A549 (cell line): ENCODE measurements at regions not wholly inside any gene's neighbourhood (a gene's known extent, or its start where the extent isn't known, plus 50 kb on each side); places are given as distances from the start of the nearest gene placed in this dataset.

Experiments
- CBX2 ChIP-seq: fragments of 200-600 bp; sonication (generic); IDR thresholded peaks from 2 replicates; pipeline ENCODE4 v1.6.1; 2016; ENCODE audit warnings: low read depth, mild to moderate bottlenecking, borderline replicate concordance
- CEBPB ChIP-seq, 2 experiments: fragments of >200 bp in 1 of 2; sonication (Bioruptor Twin) in 1 of 2; formaldehyde crosslinking in 1 of 2; IDR thresholded peaks; 2 replicates each; pipeline ENCODE4 v1.6.1; 2012 to 2016
- EHF ChIP-seq: fragments of 250-450 bp; sonication (Bioruptor Pico); IDR thresholded peaks from 2 replicates; pipeline ENCODE4 v1.5.0; 2020; ENCODE audit warnings: mild to moderate bottlenecking
- HOXB13 ChIP-seq: fragments of 250-450 bp; sonication (Bioruptor Pico); IDR thresholded peaks from 2 replicates; pipeline ENCODE4 v1.5.0; 2020; ENCODE audit warnings: low read depth, mild to moderate bottlenecking, moderate library complexity
- NPAS2 ChIP-seq: fragments of 250-450 bp; sonication (Bioruptor Pico); IDR thresholded peaks from 2 replicates; pipeline ENCODE4 v1.8.0; 2022; ENCODE audit warnings: mild to moderate bottlenecking, moderate library complexity, borderline replicate concordance
- RAD21 ChIP-seq, 2 experiments: fragments of >200 bp in 1 of 2; sonication (Bioruptor Twin) in 1 of 2; formaldehyde crosslinking in 1 of 2; IDR thresholded peaks in 1 of 2; conservative IDR thresholded peaks in 1 of 2; 2 replicates in 1 of 2; 3 replicates in 1 of 2; pipeline ENCODE4 v1.6.1; 2012 to 2018; ENCODE audit warnings: inconsistent platforms in 1 of 2
- ZFP36 ChIP-seq: fragments of 450-650 bp; IDR thresholded peaks from 2 replicates; pipeline ENCODE4 v1.6.1; 2014; ENCODE audit warnings: borderline replicate concordance; ENCODE audit not compliant: partially characterized antibody
- ZSCAN20 ChIP-seq: fragments of 250-450 bp; sonication (Bioruptor Pico); IDR thresholded peaks from 2 replicates; pipeline ENCODE4 v1.8.0; 2022; ENCODE audit warnings: mild to moderate bottlenecking, moderate library complexity
- TF ChIP-seq, protein P1 (sequence below): fragments of >200 bp; sonication (Bioruptor Twin); formaldehyde crosslinking; IDR thresholded peaks from 3 replicates; pipeline ENCODE4 v1.5.1; 2016
- TF ChIP-seq, protein P2 (sequence below): IDR thresholded peaks from 2 replicates; pipeline ENCODE4 v1.6.1; 2012; ENCODE audit warnings: low read depth, borderline replicate concordance
- TF ChIP-seq, protein P3 (sequence below): IDR thresholded peaks from 2 replicates; pipeline ENCODE4 v1.6.1; 2012

DNA sequence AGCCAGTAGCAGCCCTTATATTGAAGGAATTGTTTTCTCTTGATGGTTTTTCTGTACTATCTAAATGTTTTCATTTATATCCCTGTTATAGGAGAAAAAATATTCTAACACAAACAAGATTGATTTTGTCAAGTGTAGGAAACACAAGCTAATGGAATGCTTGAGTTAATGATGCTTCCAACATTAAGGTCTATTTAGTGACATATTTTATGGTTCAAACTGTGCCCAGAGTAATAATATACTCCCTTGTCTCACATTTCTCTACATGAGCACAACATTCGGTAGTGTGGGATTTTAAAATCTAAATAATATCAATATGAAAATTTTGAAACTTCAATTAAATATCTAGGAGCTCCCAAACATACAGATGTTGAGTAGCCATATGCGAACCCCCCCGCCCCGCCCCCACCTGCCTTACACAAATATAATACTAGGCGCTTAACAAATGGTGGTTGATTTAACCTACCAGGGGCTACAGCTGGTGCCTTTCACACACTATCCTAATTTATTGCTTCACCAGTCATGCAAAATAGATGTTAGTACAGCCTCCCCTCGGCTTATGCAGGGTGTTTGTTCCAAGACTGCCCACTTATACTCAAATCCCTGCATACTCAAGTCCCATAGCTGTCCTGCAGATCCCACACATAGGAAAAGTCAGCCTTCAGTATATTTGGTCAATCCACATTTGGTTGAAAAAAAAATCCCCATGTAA is 124.1 kb upstream of the ACO1 start:
- no peak for TF ChIP-seq EHF (CRISPR knock-in tag)
- no peak for TF ChIP-seq NPAS2 (CRISPR knock-in tag)
- TF ChIP-seq, protein P1, sequence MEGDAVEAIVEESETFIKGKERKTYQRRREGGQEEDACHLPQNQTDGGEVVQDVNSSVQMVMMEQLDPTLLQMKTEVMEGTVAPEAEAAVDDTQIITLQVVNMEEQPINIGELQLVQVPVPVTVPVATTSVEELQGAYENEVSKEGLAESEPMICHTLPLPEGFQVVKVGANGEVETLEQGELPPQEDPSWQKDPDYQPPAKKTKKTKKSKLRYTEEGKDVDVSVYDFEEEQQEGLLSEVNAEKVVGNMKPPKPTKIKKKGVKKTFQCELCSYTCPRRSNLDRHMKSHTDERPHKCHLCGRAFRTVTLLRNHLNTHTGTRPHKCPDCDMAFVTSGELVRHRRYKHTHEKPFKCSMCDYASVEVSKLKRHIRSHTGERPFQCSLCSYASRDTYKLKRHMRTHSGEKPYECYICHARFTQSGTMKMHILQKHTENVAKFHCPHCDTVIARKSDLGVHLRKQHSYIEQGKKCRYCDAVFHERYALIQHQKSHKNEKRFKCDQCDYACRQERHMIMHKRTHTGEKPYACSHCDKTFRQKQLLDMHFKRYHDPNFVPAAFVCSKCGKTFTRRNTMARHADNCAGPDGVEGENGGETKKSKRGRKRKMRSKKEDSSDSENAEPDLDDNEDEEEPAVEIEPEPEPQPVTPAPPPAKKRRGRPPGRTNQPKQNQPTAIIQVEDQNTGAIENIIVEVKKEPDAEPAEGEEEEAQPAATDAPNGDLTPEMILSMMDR: no peak
- TF ChIP-seq, protein P2, sequence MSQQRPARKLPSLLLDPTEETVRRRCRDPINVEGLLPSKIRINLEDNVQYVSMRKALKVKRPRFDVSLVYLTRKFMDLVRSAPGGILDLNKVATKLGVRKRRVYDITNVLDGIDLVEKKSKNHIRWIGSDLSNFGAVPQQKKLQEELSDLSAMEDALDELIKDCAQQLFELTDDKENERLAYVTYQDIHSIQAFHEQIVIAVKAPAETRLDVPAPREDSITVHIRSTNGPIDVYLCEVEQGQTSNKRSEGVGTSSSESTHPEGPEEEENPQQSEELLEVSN: no peak
- TF ChIP-seq CBX2: no peak
- no peak for TF ChIP-seq CEBPB (IDR thresholded peaks at IDR 0.05)
- TF ChIP-seq HOXB13 (CRISPR knock-in tag): no peak
- TF ChIP-seq RAD21 (conservative IDR thresholded peaks at IDR 0.05 in 1 of 2, IDR thresholded peaks at IDR 0.05 in 1 of 2): no peak
- no peak for TF ChIP-seq ZFP36
- no peak for TF ChIP-seq ZSCAN20 (CRISPR knock-in tag)
- TF ChIP-seq, protein P3, sequence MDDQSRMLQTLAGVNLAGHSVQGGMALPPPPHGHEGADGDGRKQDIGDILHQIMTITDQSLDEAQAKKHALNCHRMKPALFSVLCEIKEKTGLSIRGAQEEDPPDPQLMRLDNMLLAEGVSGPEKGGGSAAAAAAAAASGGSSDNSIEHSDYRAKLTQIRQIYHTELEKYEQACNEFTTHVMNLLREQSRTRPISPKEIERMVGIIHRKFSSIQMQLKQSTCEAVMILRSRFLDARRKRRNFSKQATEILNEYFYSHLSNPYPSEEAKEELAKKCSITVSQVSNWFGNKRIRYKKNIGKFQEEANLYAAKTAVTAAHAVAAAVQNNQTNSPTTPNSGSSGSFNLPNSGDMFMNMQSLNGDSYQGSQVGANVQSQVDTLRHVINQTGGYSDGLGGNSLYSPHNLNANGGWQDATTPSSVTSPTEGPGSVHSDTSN: no peak
